ENCODE measurements at regions not wholly inside any gene's neighbourhood (a gene's known extent, or its start where the extent isn't known, plus 50 kb on each side); places are given as distances from the start of the nearest gene placed in this dataset.

DNA sequence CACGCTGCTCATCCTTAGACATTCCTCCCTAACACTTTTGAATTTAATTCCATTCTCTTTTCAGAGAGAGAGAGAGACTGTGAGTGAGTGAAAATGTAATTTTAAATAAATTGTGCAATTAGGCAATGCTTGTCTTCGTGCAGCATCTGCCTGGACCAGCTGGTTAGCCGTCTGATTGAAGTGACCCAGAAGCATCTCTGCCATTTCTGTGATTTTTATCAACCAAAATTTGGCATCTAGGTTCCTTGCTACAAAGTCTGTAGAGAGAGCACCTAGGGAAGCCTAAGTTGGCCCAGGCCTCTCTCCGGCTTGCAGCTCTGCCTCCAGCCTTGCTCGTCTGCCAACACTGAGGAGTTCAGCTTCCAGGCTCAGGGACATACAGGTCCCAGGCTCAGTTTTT, 138.6 kb upstream of the GPR12 start:
- no peak for TF ChIP-seq EZH2phosphoT487 (IDR thresholded peaks at IDR 0.05; ENCODE audit: low read depth)
- TF ChIP-seq, protein P1, sequence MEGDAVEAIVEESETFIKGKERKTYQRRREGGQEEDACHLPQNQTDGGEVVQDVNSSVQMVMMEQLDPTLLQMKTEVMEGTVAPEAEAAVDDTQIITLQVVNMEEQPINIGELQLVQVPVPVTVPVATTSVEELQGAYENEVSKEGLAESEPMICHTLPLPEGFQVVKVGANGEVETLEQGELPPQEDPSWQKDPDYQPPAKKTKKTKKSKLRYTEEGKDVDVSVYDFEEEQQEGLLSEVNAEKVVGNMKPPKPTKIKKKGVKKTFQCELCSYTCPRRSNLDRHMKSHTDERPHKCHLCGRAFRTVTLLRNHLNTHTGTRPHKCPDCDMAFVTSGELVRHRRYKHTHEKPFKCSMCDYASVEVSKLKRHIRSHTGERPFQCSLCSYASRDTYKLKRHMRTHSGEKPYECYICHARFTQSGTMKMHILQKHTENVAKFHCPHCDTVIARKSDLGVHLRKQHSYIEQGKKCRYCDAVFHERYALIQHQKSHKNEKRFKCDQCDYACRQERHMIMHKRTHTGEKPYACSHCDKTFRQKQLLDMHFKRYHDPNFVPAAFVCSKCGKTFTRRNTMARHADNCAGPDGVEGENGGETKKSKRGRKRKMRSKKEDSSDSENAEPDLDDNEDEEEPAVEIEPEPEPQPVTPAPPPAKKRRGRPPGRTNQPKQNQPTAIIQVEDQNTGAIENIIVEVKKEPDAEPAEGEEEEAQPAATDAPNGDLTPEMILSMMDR (IDR thresholded peaks at IDR 0.05; ENCODE audit: low read depth, low read length), result no peak
- Histone ChIP-seq H3K79me2 (ENCODE audit: low read length) (no peaks in the 10 kb centered on the region), H3K9me3 (ENCODE audit: insufficient read depth, low read length) (no peaks in the 10 kb centered on the region), H3K4me3 (ENCODE audit: low read length) (no peak overlapping the region), H3K9ac (ENCODE audit: low read length) (no peak overlapping the region), H2AFZ (ENCODE audit: low read depth, low read length) (no peak overlapping the region), H3K27me3 (ENCODE audit: low read depth, low read length) (peaks cover 29% of the 10 kb centered on the region), H3K36me3 (replicated peaks; ENCODE audit: low read depth, low read length) (no peaks in the 10 kb centered on the region), H3K27ac (ENCODE audit: low read length) (no peak overlapping the region), H4K20me1 (ENCODE audit: insufficient read depth, low read length) (no peaks in the 10 kb centered on the region), H3K4me2 (ENCODE audit: low read length) (no peak overlapping the region), H3K4me1 (ENCODE audit: low read length) (peaks cover 8% of the 10 kb centered on the region)

DNA sequence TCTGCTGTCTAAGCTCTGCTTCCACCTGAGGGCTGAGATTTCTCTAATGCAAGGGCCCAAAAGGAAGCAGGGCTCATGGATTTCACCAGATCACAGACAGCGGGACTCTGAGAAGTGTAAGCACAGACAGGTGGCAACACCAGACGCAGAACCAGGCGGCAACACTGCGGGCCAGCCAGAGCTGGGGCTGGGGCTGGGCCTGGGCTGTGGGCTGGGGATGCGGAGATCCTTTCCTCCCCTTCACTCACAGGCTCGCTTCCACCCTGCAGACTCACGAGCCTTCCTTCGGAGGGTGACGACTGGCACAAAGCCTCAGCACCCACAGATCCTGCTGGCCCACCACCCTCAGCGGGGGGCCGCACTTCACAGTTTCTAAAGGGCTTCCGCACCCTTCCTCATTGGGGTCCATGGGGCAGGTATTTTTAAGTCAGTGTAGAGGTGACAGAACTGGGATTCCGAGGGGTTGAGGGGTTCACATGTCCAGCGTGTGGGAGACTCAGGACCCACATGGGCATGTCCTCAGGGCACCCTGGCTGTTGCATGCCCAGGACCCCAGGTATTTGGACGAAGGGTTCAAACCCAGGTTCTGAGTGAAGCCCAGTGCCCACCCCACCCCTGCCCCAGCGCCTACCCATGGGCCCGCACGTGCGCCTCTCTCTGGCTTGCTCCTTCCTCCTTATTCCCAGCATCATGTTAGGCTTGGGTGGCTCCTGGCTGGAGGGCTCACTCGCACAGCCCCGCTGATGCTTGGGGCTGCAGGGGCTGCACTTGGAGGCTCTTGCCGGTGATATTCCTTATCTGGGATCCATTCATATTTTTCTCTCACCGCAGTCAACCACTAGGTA, 137.3 kb upstream of the GPR12 start:
- Histone ChIP-seq H3K9me3 (ENCODE audit: insufficient read depth, low read length) (no peaks in the 10 kb centered on the region), H2AFZ (ENCODE audit: low read depth, low read length) (no peak overlapping the region), H3K4me1 (ENCODE audit: low read length) (peaks cover 8% of the 10 kb centered on the region), H4K20me1 (ENCODE audit: insufficient read depth, low read length) (no peaks in the 10 kb centered on the region), H3K36me3 (replicated peaks; ENCODE audit: low read depth, low read length) (no peaks in the 10 kb centered on the region), H3K79me2 (ENCODE audit: low read length) (no peaks in the 10 kb centered on the region), H3K9ac (ENCODE audit: low read length) (no peak overlapping the region), H3K4me3 (ENCODE audit: low read length) (no peak overlapping the region), H3K4me2 (ENCODE audit: low read length) (no peak overlapping the region), H3K27me3 (ENCODE audit: low read depth, low read length) (peaks cover 27% of the 10 kb centered on the region), H3K27ac (ENCODE audit: low read length) (no peak overlapping the region)
- TF ChIP-seq, protein P1 (IDR thresholded peaks at IDR 0.05; ENCODE audit: low read depth, low read length), result no peak
- TF ChIP-seq EZH2phosphoT487 (IDR thresholded peaks at IDR 0.05; ENCODE audit: low read depth), result no peak

DNA sequence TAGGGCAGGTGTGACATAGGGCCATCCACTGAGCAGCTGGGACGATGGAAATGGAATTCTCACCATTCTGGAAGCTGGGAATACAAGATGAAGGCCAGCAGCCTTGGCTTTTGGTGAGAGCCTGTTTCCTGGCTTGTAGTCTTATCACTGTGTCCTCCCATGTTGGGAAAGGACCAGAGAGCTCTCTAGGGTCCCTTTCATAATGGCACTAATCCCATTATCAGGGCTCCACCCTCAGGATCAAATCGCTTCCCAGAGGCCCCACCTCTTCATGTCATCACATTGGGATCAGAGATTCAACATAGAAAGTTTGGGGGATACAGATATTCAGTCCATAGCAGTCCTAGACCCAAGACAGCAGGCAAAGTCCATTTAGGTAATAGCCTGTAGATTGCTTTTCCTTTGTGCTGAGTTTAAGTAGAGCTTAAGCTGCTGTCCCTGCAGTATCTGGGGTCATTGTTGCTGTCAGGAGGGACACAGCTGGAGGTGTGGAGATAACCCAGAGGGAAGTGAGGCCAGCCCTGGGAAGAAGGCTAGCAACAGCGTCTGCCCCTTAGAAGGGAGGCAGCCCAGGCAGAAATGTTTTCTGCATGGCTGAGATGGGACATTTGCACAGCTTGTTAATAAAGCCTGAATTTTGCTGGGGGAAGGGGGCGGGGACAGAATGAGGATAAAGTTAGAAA, 136.5 kb upstream of the GPR12 start:
- Histone ChIP-seq H2AFZ (ENCODE audit: low read depth, low read length) (no peak overlapping the region), H3K27ac (ENCODE audit: low read length) (no peak overlapping the region)

More for the DNA sequence above, 136.5 kb upstream of the GPR12 start:
- Histone ChIP-seq H3K4me1 (ENCODE audit: low read length) (peaks cover under 1% of the 10 kb centered on the region; the same call in 1 of the 2 replicates), H3K79me2 (ENCODE audit: low read length) (no peaks in the 10 kb centered on the region), H4K20me1 (ENCODE audit: insufficient read depth, low read length) (no peaks in the 10 kb centered on the region), H3K4me3 (ENCODE audit: low read length) (no peak overlapping the region), H3K9ac (ENCODE audit: low read length) (no peak overlapping the region), H3K36me3 (replicated peaks; ENCODE audit: low read depth, low read length) (no peaks in the 10 kb centered on the region), H3K27me3 (ENCODE audit: low read depth, low read length) (peaks cover 29% of the 10 kb centered on the region), H3K4me2 (ENCODE audit: low read length) (no peak overlapping the region), H3K9me3 (ENCODE audit: insufficient read depth, low read length) (no peaks in the 10 kb centered on the region)
- no peak for TF ChIP-seq EZH2phosphoT487 (IDR thresholded peaks at IDR 0.05; ENCODE audit: low read depth)
- TF ChIP-seq, protein P1 (IDR thresholded peaks at IDR 0.05; ENCODE audit: low read depth, low read length), result no peak

Data from OCI-LY3 (cell line).